ENCODE measurements at regions not wholly inside any gene's neighbourhood (a gene's known extent, or its start where the extent isn't known, plus 50 kb on each side); places are given as distances from the start of the nearest gene placed in this dataset.

DNA sequence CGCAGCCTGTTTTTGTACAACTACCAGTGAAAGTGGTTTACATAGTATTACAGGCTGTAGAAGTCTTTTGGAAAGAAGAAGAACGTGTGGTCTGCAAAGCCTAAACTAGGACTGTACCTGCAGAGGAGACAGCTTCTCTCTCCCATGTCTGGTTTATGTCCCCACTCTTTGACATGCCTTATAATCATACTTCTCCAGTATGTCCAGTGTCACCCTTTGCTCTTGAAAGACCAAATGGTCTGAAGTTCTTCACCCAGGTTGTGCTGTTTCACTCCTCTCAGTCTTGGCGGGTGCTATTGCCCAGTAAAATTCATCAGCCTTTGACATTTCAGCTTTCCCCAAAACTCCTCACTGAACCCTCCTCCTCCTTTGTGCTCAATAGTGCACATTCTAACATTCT is 676.0 kb upstream of the TENM4 start:
- ChIA-PET POLR2A (no interaction called here), CTCF (no interaction called here)
- TF ChIP-seq, protein P1, sequence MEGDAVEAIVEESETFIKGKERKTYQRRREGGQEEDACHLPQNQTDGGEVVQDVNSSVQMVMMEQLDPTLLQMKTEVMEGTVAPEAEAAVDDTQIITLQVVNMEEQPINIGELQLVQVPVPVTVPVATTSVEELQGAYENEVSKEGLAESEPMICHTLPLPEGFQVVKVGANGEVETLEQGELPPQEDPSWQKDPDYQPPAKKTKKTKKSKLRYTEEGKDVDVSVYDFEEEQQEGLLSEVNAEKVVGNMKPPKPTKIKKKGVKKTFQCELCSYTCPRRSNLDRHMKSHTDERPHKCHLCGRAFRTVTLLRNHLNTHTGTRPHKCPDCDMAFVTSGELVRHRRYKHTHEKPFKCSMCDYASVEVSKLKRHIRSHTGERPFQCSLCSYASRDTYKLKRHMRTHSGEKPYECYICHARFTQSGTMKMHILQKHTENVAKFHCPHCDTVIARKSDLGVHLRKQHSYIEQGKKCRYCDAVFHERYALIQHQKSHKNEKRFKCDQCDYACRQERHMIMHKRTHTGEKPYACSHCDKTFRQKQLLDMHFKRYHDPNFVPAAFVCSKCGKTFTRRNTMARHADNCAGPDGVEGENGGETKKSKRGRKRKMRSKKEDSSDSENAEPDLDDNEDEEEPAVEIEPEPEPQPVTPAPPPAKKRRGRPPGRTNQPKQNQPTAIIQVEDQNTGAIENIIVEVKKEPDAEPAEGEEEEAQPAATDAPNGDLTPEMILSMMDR (IDR thresholded peaks at IDR 0.05; ENCODE audit: control extremely low read depth, extremely low read depth, low read depth, missing control alignments) = no peak
- DNase-seq (ENCODE audit: extremely low spot score) = no peak

DNA sequence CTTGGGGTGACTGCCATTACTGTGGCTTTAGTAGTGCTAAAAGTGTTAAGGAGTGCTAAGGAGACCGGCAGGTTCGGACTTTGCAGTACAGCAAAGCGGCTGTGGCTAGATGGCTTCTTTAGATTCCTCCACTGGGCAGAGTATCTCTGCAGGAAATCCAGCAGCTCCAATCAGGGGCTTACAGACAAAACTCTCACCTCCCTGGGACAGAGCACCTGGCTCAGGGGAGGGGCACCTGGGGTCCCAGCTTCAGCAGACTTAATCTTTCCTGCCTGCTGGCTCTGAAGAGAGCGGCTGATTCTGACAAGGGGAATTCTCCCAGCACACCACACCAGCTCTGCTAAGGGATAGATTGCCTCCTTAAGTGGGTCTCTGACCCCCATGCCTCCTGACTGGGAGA is 668.8 kb upstream of the TENM4 start:
- POLR2A ChIA-PET = no interaction called here

DNA sequence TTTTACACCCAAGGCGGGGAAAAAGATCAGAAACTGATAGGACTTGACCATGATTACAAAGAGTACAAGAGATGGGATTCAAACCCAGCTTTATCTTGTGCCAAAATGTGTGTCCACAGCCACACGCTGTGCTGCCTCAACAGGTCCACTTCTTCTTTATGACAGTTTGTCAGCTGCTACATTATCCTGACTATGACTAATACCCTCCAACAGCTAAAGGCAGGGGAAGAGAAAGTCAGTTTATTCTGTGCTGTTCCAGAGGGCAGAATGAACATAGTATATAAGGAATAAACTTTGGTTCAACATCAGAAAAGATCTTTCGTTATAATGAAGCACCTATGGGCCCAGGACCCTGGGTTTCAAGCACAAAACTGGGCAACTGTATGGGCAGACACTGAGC is 668.2 kb upstream of the TENM4 start:
- ChIA-PET POLR2A (no interaction called here), CTCF (no interaction called here)
- TF ChIP-seq, protein P1 (IDR thresholded peaks at IDR 0.05; ENCODE audit: control extremely low read depth, extremely low read depth, low read depth, missing control alignments) = no peak
- no peak for DNase-seq (ENCODE audit: extremely low spot score)

More for the DNA sequence above, 668.8 kb upstream of the TENM4 start:
- DNase-seq (ENCODE audit: extremely low spot score) = no peak
- CTCF ChIA-PET = no interaction called here
- TF ChIP-seq, protein P1 (IDR thresholded peaks at IDR 0.05; ENCODE audit: control extremely low read depth, extremely low read depth, low read depth, missing control alignments) = no peak

DNA sequence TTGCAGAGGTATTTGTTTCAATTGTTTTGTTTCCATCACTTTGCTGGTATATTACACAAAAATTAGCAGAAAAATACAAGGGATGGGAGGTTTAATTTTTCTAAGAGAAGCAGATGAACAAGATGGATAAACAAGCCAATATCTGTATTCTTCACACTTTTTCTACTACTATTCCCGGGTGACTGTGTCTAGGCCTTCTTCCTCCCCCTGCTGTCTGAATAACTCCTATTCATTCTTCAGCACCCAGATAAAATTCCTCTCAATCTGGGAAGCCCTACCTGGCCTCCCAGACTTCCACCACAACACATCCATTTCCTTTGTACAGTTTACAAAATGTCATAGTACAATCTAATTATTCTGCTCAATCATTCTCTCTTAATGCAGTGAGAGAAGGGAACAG is 666.6 kb upstream of the TENM4 start:
- TF ChIP-seq, protein P1 (IDR thresholded peaks at IDR 0.05; ENCODE audit: control extremely low read depth, extremely low read depth, low read depth, missing control alignments) = no peak
- POLR2A ChIA-PET = no interaction called here
- no peak for DNase-seq (ENCODE audit: extremely low spot score)
- CTCF ChIA-PET = no interaction called here

DNA sequence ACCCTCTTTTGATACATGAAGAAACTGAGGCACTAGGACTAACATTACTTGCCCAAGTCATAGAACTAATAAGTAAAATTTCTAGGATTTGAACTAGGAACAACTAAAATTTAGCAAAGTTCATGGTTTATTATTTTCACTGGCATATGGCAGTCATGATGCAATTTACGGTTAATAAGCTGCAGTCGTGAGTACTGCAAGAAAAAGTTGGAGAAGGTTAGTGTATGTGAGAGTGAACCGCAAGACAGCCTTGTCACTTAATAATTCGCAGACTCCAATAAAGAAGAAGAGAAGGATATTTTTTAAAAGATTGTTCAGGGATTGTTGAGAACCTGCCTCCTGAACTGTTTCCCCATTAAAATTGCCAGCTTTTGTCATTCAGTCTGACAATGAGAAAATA is 663.4 kb upstream of the TENM4 start:
- POLR2A ChIA-PET = no interaction called here
- CTCF ChIA-PET = interaction anchor here (1.0 to 1.2 kb wide), 2 partner anchors 20 to 52 kb away, joined by 3 to 4 read pairs; no protein-coding TSS in a partner anchor
- TF ChIP-seq, protein P1 (IDR thresholded peaks at IDR 0.05; ENCODE audit: control extremely low read depth, extremely low read depth, low read depth, missing control alignments) = no peak
- no peak for DNase-seq (ENCODE audit: extremely low spot score)

DNA sequence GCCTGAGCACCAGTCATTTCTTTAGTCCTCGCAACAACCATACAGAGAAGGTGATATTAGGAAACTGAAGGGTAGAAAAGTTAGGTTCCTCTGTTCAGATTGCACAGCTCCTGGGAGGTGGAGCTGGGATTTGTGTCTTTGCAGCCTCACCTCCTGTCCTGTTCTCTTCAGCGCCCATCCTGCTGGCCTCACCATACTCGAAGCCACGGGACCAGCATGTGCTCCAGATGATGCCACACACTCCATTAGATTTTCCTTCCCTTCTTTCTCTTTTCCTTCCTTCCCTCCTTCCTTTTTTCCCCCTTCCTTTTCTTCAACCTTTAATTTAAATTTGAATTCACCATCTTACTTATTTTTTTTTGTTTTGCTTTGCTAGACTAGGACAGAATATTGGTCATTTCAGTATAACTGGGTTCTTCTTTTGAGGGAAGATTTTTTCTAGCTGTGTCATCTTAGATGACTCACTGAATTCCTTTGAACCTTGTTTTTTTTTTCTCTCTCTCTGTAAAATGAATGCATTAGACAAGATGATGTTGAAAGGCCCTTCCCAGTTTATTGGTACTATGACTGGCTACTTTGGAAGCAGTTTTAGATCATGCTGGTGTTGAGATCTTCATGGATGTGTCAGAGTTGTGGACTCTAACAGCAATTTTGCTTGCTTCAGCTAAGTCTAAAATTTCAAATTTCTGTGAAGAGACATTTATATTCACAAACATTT is 662.5 kb upstream of the TENM4 start:
- CTCF ChIA-PET = no interaction called here
- no peak for DNase-seq (ENCODE audit: extremely low spot score)
- TF ChIP-seq, protein P1 (IDR thresholded peaks at IDR 0.05; ENCODE audit: control extremely low read depth, extremely low read depth, low read depth, missing control alignments) = no peak
- POLR2A ChIA-PET = no interaction called here
